IPS DF 6.9 (cell line): ENCODE measurements at regions not wholly inside any gene's neighbourhood (a gene's known extent, or its start where the extent isn't known, plus 50 kb on each side); places are given as distances from the start of the nearest gene placed in this dataset.

Experiments used
- DNase-seq: peaks from one replicate; pipeline ENCODE4 v3.0.0-alpha.2; 2013; ENCODE audit warnings: low read depth, low spot score
- H3K27ac ChIP-seq: one replicate; pipeline ENCODE4 v1.5.1; 2013; ENCODE audit warnings: low read length, control low read depth
- H3K27me3 ChIP-seq: 2 replicates; pipeline ENCODE4 v1.6.1; 2013; ENCODE audit warnings: mild to moderate bottlenecking, low read length; ENCODE audit not compliant: control insufficient read depth, insufficient read depth
- H3K36me3 ChIP-seq: 2 replicates; pipeline ENCODE4 v1.6.1; 2013; ENCODE audit warnings: low read length; ENCODE audit not compliant: control insufficient read depth, insufficient read depth
- H3K4me1 ChIP-seq: 2 replicates; pipeline ENCODE4 v1.6.1; 2013; ENCODE audit warnings: low read length; ENCODE audit not compliant: control insufficient read depth, insufficient read depth
- H3K4me3 ChIP-seq: 2 replicates; pipeline ENCODE4 v1.5.1; 2013; ENCODE audit warnings: mild to moderate bottlenecking, low read length
- H3K9me3 ChIP-seq: 2 replicates; pipeline ENCODE4 v1.6.1; 2013; ENCODE audit warnings: low read length, inconsistent platforms; ENCODE audit not compliant: control insufficient read depth, insufficient read depth
- whole genome bisulfite sequencing: extraction: QIAGEN DNeasy Blood & Tissue Kit; methylation state at CpG from one replicate; pipeline ENCODE4 v1.1.7; 2013; ENCODE audit warnings: mixed read lengths, missing lambda C conversion rate; ENCODE audit not compliant: insufficient read length, insufficient coverage; 5-methylcytosine and 5-hydroxymethylcytosine counted together

DNA sequence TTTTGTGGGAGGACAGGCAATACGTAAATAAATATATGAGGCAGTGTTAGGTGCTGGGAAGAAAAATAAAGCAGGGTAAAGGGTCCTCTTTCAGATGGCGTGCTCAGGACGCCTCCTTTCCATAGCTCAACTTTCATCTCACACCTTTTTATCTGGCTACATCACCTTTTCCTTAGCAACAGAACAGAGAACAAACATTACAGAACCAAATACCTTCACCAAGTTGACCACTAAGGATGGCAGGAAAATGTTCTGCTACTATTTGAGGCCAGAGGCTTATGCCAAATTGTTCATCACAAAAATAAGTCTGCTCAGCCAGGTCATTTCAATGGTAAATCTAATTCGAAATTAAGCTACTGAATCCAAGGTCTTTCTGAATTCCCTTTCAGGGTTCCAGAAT lies 149.2 kb upstream of the C1orf21 start:
- H3K4me1 ChIP-seq = no peaks in the 10 kb centered on the region
- no CpG with 5 or more reads among the region's 4 CpGs for WGBS

DNA sequence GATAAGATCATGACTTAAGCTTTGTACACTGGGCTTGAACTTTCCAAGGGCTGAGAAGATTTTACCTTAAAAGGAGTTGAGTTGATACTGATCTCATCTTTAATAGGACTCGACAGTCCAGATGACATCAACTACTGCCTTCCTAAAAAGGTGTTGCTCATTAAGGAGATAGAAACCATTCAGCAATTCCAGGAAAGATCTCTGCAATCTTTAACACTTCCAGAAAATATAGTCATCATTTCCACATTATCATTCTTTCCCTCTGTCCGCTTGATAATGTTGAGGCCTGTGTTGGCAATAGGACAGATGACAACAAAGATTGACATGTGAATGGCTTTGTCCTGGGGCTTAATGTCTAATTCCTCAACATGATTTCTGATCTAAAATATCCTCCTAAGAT lies 145.4 kb upstream of the C1orf21 start:
- Histone ChIP-seq H3K27ac (no peak overlapping the region), H3K36me3 (no peaks in the 10 kb centered on the region), H3K9me3 (no peaks in the 10 kb centered on the region), H3K4me1 (no peaks in the 10 kb centered on the region), H3K27me3 (no peaks in the 10 kb centered on the region), H3K4me3 (no peak overlapping the region)
- WGBS = no CpG with 5 or more reads among the region's 2 CpGs
- DNase-seq = no peak

More for the DNA sequence above, 149.2 kb upstream of the C1orf21 start:
- Histone ChIP-seq H3K27me3 (no peaks in the 10 kb centered on the region), H3K36me3 (no peaks in the 10 kb centered on the region), H3K27ac (no peak overlapping the region), H3K9me3 (no peaks in the 10 kb centered on the region), H3K4me3 (no peak overlapping the region)
- no peak for DNase-seq

DNA sequence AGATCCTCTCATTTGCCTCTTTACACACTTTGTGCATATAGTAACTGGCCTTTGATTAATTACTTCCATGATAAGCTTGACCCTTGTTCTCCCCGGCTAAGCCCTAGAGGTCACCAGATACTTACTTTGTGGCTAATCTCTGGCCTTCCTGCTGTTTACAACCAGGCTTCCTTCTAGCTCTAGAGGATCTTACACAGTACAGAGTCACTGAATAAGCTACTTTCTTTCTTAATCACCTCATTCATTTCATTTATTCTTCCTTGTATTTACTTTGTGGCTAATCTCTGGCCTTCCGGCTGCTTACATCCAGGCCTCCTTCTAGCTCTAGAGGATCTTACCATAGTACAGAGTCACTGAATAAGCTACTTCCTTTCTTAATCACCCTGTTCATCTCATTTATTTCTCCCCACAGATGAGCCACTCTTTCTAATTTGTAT lies 144.3 kb upstream of the C1orf21 start:
- DNase-seq = no peak
- Histone ChIP-seq H3K4me1 (no peaks in the 10 kb centered on the region), H3K27me3 (no peaks in the 10 kb centered on the region), H3K36me3 (no peaks in the 10 kb centered on the region), H3K4me3 (no peak overlapping the region), H3K9me3 (no peaks in the 10 kb centered on the region), H3K27ac (no peak overlapping the region)
- WGBS = no CpG with 5 or more reads among the region's 2 CpGs

DNA sequence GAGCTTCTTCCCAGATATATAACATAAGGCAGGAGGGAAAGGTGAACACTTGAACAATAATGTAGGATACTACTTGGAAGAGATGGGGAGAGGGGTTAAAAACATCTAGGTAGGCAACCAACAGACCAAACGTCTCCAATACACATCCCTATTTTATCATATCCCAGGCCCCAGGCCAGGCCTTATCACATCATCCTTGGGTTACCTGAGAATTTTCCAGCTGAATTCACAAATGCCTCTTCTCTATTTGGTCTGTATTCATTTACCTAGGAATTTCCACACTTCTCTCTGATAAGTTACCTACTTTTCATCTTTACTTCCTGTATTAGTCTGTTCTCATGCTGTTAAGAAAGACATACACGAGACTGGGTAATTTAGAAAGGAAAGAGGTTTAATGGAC lies 141.9 kb upstream of the C1orf21 start:
- H3K4me1 ChIP-seq = no peaks in the 10 kb centered on the region
- no CpG with 5 or more reads among the region's 2 CpGs for WGBS
- no peak for DNase-seq

DNA sequence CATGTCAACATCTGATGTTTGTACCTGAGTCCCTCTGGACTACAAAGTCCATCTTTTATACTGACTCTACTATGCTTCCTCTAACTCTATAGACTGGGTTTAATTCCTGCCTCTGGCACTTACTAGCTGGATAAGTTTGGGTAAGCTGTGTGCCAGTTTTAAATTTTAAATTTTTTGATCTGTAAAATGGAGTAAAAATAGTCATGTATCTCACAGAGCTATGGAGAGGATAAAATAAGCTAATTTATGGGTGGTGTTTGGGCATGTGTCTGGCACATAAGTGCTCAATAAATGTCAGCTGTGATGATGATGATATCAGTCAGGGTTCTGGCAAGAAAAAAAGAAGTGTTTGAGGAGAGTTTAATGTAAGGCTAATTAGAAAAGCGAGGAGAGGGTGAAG lies 139.2 kb upstream of the C1orf21 start:
- no peak for DNase-seq
- H3K4me3 ChIP-seq = no peak overlapping the region
- H3K27ac ChIP-seq = no peak overlapping the region
- H3K27me3 ChIP-seq = no peaks in the 10 kb centered on the region
- no peaks in the 10 kb centered on the region for H3K9me3 ChIP-seq
- H3K36me3 ChIP-seq = no peaks in the 10 kb centered on the region
- WGBS = 100% methylated on average over 1 of the region's 1 CpG
- no peaks in the 10 kb centered on the region for H3K4me1 ChIP-seq

More for the DNA sequence above, 141.9 kb upstream of the C1orf21 start:
- H3K27me3 ChIP-seq = no peaks in the 10 kb centered on the region
- no peak overlapping the region for H3K27ac ChIP-seq
- no peaks in the 10 kb centered on the region for H3K36me3 ChIP-seq
- H3K9me3 ChIP-seq = no peaks in the 10 kb centered on the region
- no peak overlapping the region for H3K4me3 ChIP-seq

DNA sequence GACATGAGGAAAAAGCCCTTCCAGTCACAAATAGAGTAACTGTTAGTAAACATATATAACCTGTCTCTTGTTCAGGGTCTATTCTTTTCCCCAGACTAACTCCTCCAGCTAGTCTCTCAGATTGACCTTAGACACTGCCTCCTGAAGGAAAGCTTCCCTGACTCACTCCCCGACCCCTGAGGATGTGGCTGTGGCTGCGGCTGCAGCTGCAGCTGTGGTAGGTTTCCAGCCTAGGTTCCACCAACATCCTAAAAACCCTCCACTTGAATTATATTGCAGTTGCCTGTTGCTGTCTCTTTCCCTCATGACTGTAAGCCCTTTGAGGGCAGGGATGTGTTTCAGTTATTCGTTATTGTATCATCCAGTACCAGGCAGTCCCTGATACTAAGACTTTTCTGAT lies 132.9 kb upstream of the C1orf21 start:
- H3K4me1 ChIP-seq = no peaks in the 10 kb centered on the region
- DNase-seq = no peak
- no peak overlapping the region for H3K4me3 ChIP-seq
- no peaks in the 10 kb centered on the region for H3K9me3 ChIP-seq
- H3K27ac ChIP-seq = no peak overlapping the region
- no CpG with 5 or more reads among the region's 3 CpGs for WGBS
- H3K36me3 ChIP-seq = no peaks in the 10 kb centered on the region
- no peaks in the 10 kb centered on the region for H3K27me3 ChIP-seq

DNA sequence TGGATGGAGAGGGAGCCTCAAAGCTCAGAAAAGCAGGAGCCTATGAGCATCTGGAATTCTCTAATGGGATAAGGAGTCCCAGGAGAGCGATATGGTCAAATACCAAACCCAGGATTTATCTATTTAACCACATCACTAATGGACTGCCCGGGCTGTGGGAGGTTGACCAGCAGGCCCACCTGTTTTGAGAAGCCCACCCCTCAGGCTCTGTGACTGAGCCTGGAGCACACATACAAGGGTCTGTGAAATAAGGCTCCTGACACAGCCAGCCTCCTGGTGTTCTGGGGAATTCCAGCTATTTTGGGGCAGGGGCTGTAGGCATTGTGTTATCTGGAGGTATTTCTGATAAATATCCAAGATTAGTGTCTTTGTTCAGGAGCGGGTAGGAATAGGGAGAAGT lies 132.0 kb upstream of the C1orf21 start:
- Histone ChIP-seq H3K27ac (no peak overlapping the region), H3K27me3 (no peaks in the 10 kb centered on the region), H3K4me1 (no peaks in the 10 kb centered on the region), H3K36me3 (no peaks in the 10 kb centered on the region), H3K4me3 (no peak overlapping the region), H3K9me3 (no peaks in the 10 kb centered on the region)
- WGBS = no CpG with 5 or more reads among the region's 3 CpGs
- no peak for DNase-seq

DNA sequence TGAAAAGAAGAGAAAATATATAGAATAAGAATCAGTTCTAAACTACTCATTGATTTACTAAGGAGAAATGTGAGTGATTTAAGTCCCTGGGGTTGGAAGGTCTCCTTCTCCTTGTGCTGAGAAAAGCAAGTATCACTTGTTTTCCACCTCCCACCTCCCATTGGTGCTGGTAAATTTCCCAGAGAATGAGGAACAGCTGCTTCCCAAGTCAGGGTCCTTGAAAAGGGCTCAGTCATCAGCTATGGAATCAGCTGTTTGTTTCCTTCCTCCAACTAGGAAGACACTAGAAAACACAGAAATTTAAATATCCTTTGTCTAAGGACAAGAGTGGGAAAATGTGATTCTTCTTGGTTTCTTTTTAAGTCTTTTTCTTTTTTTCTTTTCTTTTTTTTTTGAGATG lies 131.3 kb upstream of the C1orf21 start:
- DNase-seq = no peak
- H3K27me3 ChIP-seq = no peaks in the 10 kb centered on the region
- H3K4me3 ChIP-seq = no peak overlapping the region
- H3K36me3 ChIP-seq = no peaks in the 10 kb centered on the region
- no peaks in the 10 kb centered on the region for H3K9me3 ChIP-seq
- H3K27ac ChIP-seq = no peak overlapping the region
- H3K4me1 ChIP-seq = no peaks in the 10 kb centered on the region

DNA sequence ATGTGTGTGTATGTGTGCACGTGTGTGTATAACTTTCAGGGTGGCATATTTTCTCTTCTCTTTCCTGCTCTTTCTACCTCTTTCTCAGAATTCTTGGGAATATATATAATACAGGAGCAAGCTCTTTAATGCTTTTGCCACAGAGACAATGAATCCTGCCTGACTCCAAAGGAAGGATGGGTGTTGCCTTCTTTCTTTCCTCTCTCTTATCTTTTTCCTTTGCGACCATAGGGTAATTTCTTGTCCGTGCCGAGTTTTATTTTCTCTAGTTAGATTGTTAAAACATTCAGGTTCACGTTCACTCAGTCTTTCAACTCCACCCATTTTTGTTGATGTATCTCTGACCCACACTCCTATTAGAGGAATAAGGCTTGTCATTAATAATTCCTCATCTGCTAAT lies 129.0 kb upstream of the C1orf21 start:
- H3K27me3 ChIP-seq = no peaks in the 10 kb centered on the region

DNA sequence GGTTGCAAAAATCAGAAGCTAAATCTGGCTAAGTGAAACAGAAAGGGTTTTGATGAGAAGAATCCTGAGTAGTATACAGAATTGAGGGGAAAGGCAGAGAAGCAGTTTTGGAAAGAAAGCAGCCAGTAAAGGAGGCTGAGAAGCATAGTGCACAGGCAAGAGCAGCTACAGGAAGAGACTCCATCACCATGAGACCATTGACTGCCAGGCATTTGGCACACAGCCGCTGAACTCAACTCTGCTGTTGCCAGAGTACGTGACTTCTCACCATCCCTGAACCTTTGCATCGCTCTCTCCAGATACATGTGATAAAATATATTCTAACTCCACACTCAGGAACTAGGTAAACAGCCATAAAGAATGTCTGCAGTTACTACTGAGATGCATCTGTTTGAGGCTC lies 128.3 kb upstream of the C1orf21 start:
- no peaks in the 10 kb centered on the region for H3K27me3 ChIP-seq
- H3K36me3 ChIP-seq = no peaks in the 10 kb centered on the region
- H3K9me3 ChIP-seq = no peaks in the 10 kb centered on the region
- no CpG with 5 or more reads among the region's 3 CpGs for WGBS
- H3K4me1 ChIP-seq = no peaks in the 10 kb centered on the region
- H3K4me3 ChIP-seq = no peak overlapping the region
- no peak overlapping the region for H3K27ac ChIP-seq
- DNase-seq = no peak

More for the DNA sequence above, 129.0 kb upstream of the C1orf21 start:
- Histone ChIP-seq H3K27ac (no peak overlapping the region), H3K4me1 (no peaks in the 10 kb centered on the region), H3K4me3 (no peak overlapping the region), H3K9me3 (no peaks in the 10 kb centered on the region), H3K36me3 (no peaks in the 10 kb centered on the region)
- DNase-seq = no peak
- no CpG with 5 or more reads among the region's 5 CpGs for WGBS

DNA sequence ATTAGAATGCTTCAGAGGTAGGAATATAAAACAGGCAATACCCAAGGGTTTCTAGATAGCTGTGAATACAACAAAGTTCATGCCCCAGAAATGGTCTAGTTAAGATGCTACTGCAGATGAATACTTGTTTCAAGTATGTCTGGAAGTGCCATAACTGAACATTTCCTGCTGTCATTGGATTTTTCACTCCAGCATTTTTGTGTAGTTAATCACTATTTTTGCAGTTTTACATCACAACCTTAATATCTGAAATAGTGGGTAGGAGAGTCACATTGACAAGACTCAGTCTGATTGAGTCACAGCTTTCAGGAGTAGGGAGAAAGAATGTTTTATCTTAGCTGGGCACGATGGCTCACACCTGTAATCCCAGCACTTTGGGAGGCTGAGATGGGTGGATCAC lies 126.4 kb upstream of the C1orf21 start:
- no peak overlapping the region for H3K27ac ChIP-seq
- no peaks in the 10 kb centered on the region for H3K27me3 ChIP-seq
- H3K9me3 ChIP-seq = no peaks in the 10 kb centered on the region
- no peaks in the 10 kb centered on the region for H3K36me3 ChIP-seq
- DNase-seq = no peak
- H3K4me1 ChIP-seq = no peaks in the 10 kb centered on the region
- no peak overlapping the region for H3K4me3 ChIP-seq
- WGBS = no CpG with 5 or more reads among the region's 1 CpG
